SU-DHL-6 (cell line): ENCODE measurements at regions not wholly inside any gene's neighbourhood (a gene's known extent, or its start where the extent isn't known, plus 50 kb on each side); places are given as distances from the start of the nearest gene placed in this dataset.

ENCODE experiments used
- H2AFZ ChIP-seq: fragments of 200-600 bp; sonication (generic); 2 replicates; pipeline ENCODE4 v1.6.1; 2014; ENCODE audit warnings: low read depth, mild to moderate bottlenecking, moderate library complexity, mixed read lengths, antibody characterized with exemption, low read length; ENCODE audit not compliant: severe bottlenecking
- H3F3A ChIP-seq: fragments of 200-600 bp; shearing (Covaris generic); 2 replicates; pipeline ENCODE4 v1.6.0; 2016; ENCODE audit warnings: antibody characterized with exemption, mild to moderate bottlenecking; ENCODE audit not compliant: insufficient read depth
- H3K27ac ChIP-seq: fragments of 200-600 bp; sonication (generic); 2 replicates; pipeline ENCODE4 v1.5.1; 2016; ENCODE audit warnings: low read depth, mild to moderate bottlenecking, low read length, moderate library complexity, mixed read lengths
- H3K27me3 ChIP-seq: fragments of 200-600 bp; sonication (generic), shearing (Covaris generic); 2 replicates; pipeline ENCODE4 v1.6.0; 2014; ENCODE audit warnings: mild to moderate bottlenecking, low read length
- H3K36me3 ChIP-seq: fragments of 200-600 bp; sonication (generic); 2 replicates; pipeline ENCODE4 v1.6.1; 2014; ENCODE audit warnings: mild to moderate bottlenecking, low read length, mixed read lengths
- H3K4me2 ChIP-seq: fragments of 300-600, 200-600 bp; shearing (Covaris generic), sonication (generic); 2 replicates; pipeline ENCODE4 v1.6.0; 2014; ENCODE audit warnings: low read length, low read depth, mild to moderate bottlenecking; ENCODE audit not compliant: poor library complexity, severe bottlenecking
- H3K4me3 ChIP-seq: fragments of 200-600 bp; sonication (generic); 2 replicates; pipeline ENCODE4 v1.5.1; 2014; ENCODE audit warnings: antibody characterized with exemption, low read length, mild to moderate bottlenecking, mixed read lengths; ENCODE audit not compliant: insufficient read depth, poor library complexity, severe bottlenecking
- H3K79me2 ChIP-seq: fragments of 200-600 bp; sonication (generic); 2 replicates; pipeline ENCODE4 v1.6.1; 2014; ENCODE audit warnings: mild to moderate bottlenecking, low read length, moderate library complexity; ENCODE audit not compliant: insufficient read depth
- H3K9ac ChIP-seq: fragments of 200-600 bp; sonication (generic); 2 replicates; pipeline ENCODE4 v1.7.0; 2014; ENCODE audit warnings: mild to moderate bottlenecking, low read length
- H3K9me2 ChIP-seq: fragments of 200-600 bp; sonication (generic); replicated peaks from 2 replicates; pipeline ENCODE4 v1.6.1; 2014; ENCODE audit warnings: low read length; ENCODE audit not compliant: insufficient read depth
- H3K9me3 ChIP-seq: fragments of 200-600 bp; sonication (generic); 2 replicates; pipeline ENCODE4 v1.6.1; 2014; ENCODE audit warnings: low read length, mixed read lengths; ENCODE audit not compliant: insufficient read depth
- H4K20me1 ChIP-seq: fragments of 200-600 bp; sonication (generic); 2 replicates; pipeline ENCODE4 v1.6.1; 2014; ENCODE audit warnings: low read depth, mild to moderate bottlenecking, antibody characterized with exemption, low read length, moderate library complexity, mixed read lengths
- CTCF ChIP-seq: fragments of 200-600 bp; sonication (generic); IDR thresholded peaks from one replicate; pipeline ENCODE4 v1.5.1; 2017; ENCODE audit warnings: antibody characterized with exemption, mild to moderate bottlenecking, low read length, moderate library complexity; ENCODE audit not compliant: insufficient read depth, poor library complexity, severe bottlenecking
- EZH2phosphoT487 ChIP-seq: fragments of 200-600 bp; sonication (generic), shearing (Covaris generic); conservative IDR thresholded peaks from 2 replicates; pipeline ENCODE4 v1.6.1; 2018; ENCODE audit warnings: mild to moderate bottlenecking, antibody characterized with exemption, low read length, moderate library complexity, mixed read lengths

GRCh38 chr14:104507443-104507842, 72.1 kb upstream of the C14orf180 start:
- H3K27ac ChIP-seq, result no peak overlapping the region
- no peaks in the 10 kb centered on the region for H3K79me2 ChIP-seq
- no peak overlapping the region for H3K4me3 ChIP-seq
- H3K9me2 ChIP-seq, result no peaks in the 10 kb centered on the region
- H4K20me1 ChIP-seq, result no peaks in the 10 kb centered on the region
- TF ChIP-seq EZH2phosphoT487, result no peak
- TF ChIP-seq CTCF, result no peak
- no peak overlapping the region for H3K9ac ChIP-seq
- no peaks in the 10 kb centered on the region for H3K27me3 ChIP-seq
- H3F3A ChIP-seq, result no peaks in the 10 kb centered on the region
- no peak overlapping the region for H2AFZ ChIP-seq
- no peaks in the 10 kb centered on the region for H3K9me3 ChIP-seq
- no peaks in the 10 kb centered on the region for H3K36me3 ChIP-seq
- no peak overlapping the region for H3K4me2 ChIP-seq

- no peak overlapping the region for H3K27ac ChIP-seq
- TF ChIP-seq EZH2phosphoT487, result no peak
- TF ChIP-seq CTCF, result no peak
- H3K36me3 ChIP-seq, result no peaks in the 10 kb centered on the region
- H3K9me2 ChIP-seq, result no peaks in the 10 kb centered on the region
- no peaks in the 10 kb centered on the region for H3F3A ChIP-seq
- H3K4me2 ChIP-seq, result no peak overlapping the region
- no peaks in the 10 kb centered on the region for H3K27me3 ChIP-seq
- no peak overlapping the region for H3K4me3 ChIP-seq
- H3K79me2 ChIP-seq, result no peaks in the 10 kb centered on the region
- H3K9ac ChIP-seq, result no peak overlapping the region
- no peaks in the 10 kb centered on the region for H3K9me3 ChIP-seq
- H4K20me1 ChIP-seq, result no peaks in the 10 kb centered on the region
- no peak overlapping the region for H2AFZ ChIP-seq
Observed at GRCh38 chr14:104509673-104510072, 69.9 kb upstream of the C14orf180 start.

GRCh38 chr14:104510216-104510615, 69.3 kb upstream of the C14orf180 start:
- Histone ChIP-seq H3F3A (no peaks in the 10 kb centered on the region), H2AFZ (no peak overlapping the region), H4K20me1 (no peaks in the 10 kb centered on the region), H3K79me2 (no peaks in the 10 kb centered on the region), H3K27ac (no peak overlapping the region), H3K9me3 (no peaks in the 10 kb centered on the region), H3K36me3 (no peaks in the 10 kb centered on the region), H3K27me3 (no peaks in the 10 kb centered on the region), H3K4me3 (no peak overlapping the region), H3K9me2 (no peaks in the 10 kb centered on the region), H3K9ac (no peak overlapping the region), H3K4me2 (no peak overlapping the region)
- TF ChIP-seq CTCF (no peak), EZH2phosphoT487 (no peak)
